NCI-H2029 treated with DMSO at 0.1 percent for 48 hours (cell line): ENCODE measurements at regions not wholly inside any gene's neighbourhood (a gene's known extent, or its start where the extent isn't known, plus 50 kb on each side); places are given as distances from the start of the nearest gene placed in this dataset.

Experiments used
- DNase-seq: peaks from one replicate; lab custom pipeline; 2025; lab: John Stamatoyannopoulos, UW

DNA sequence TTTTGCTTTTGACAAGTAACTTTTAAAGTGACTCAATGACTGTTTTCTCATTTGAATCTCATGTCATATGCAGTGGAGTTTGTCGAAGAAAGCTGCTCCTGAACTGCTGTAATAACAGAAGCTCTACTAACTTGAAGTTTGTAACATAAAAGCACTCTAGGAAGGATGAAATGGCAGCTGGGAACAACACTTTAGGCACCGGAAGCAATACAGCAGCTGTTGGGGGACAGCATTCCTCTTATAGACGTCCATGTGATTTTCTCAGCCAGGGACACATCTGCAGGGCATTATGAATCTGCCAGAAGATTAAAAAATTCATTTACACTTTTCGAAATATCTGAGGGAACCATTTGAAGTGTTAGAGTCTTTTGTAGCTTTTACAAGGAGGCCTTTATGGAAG is 1035.8 kb downstream of the ADGRL3 start:
- no peak for DNase-seq

DNA sequence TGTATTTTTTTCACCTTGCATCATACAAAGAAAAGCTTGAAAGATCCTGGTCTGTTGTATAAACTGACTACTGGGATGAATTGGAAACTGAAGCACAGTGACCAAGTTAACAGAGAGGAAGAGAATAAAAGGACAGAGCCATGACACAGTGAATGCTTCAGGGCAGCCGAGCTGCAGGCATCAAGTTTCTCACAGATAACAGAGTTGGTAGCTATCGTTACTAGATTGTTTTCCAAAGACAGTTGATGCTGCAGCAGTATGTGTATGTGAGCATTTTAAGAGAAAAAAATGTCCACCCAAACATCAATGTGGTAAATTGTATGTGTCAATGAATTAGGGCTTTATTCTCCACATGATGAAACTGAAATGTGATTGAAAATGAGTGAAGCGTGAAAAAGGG is 1032.7 kb downstream of the ADGRL3 start:
- DNase-seq = no peak

DNA sequence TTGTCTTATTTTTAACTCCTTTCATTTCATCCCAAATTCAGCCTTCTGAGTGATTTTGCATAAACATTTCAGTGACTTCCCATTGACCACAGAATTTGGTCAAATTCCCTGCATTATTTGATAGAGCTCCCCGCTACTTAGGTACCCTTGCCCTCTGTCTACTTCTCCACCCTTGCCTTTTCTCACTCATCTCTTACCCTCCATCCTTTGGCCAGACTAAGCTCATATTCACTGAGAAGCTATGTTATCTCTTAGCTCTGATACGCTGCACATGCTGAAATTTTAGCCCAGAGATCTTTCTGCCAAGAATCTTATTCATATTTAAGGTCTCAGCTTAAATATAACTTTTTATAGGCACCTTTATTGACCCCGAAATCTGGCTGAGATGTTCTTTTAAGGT is 1031.9 kb downstream of the ADGRL3 start:
- DNase-seq = no peak

- DNase-seq = no peak
These were observed 1026.0 kb downstream of the ADGRL3 start for GRCh38 chr4:62226082-62226481.

DNA sequence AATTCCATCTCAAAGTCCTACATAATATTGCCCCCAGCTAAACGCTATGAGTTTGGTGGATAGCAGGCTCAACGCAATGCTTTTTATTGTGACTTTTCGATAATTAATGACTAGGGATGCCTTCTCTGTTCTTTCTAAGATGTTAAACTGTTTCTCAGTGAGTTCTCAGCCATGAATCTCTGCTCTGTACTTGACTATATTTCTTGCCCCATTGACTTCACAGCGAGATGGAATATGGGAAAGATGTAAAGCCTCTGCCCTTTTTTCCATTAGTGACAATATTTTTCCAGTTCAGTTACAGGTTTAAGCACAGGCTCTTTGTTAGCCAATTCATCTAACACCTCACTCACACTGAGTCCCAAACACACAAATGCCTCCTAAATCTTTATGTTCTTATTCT is 1022.0 kb downstream of the ADGRL3 start:
- no peak for DNase-seq

- DNase-seq = no peak
These were observed 1010.4 kb downstream of the ADGRL3 start for GRCh38 chr4:62210486-62210885.

- no peak for DNase-seq
These were observed 1009.8 kb downstream of the ADGRL3 start for GRCh38 chr4:62209757-62210485.

DNA sequence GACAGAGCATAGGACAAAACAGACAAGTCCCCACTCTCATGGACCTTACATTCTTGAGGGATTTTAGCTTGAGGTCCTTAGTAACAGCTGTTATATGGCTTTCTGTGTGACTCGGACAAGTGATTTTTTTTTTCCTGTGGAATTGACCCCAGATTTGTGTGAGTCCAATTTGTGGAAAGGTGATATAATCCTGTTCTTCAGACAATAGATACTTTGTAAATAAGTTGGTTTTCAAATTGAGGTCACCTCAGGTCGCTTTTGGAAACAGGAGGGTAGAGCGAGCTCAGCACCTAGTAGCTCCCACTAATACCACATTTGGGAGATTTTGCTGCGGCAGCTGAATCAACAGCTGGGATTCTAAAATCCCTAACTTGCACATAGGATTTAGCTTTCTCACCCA is 1008.8 kb downstream of the ADGRL3 start:
- DNase-seq = no peak

DNA sequence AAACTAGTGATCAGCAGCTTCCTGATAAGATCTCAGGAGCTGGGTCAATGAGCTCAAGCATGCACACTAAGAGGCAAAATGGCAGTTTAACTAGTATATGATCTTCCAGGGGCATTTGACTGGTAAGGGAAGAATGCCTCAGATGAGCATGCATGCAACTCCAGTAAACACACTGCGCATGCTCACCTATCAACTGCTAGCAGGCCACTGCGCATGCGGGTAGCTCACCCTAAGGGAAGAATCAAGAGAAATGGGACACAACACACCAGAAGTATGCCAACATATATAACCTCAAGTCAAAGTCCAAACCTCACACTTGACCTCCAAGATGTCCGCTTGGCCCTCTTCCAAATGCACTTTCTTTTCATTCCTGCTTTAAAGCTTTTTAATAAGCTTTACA is 1004.0 kb downstream of the ADGRL3 start:
- no peak for DNase-seq

GRCh38 chr4:62199291-62199810 is 999.2 kb downstream of the ADGRL3 start:
- DNase-seq = no peak

DNA sequence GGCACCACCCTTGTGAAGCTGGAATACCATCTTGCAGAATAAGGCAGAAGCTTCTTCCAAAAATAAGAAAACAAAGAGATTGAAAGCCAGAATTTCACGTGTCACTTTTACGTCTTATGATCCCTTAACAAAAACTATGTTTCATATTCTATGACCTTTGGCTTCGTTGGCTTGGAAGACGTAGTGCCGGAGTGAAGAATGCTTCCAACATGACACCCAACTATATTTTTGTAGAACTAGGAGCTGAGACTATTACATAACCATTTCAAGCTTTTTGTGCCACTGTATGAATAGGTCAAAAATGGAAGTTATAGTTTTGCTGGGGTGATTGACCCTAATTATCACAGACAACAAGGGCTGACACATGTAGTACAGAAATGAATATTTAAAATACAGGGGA is 996.2 kb downstream of the ADGRL3 start:
- no peak for DNase-seq

GRCh38 chr4:62194342-62194741 is 994.2 kb downstream of the ADGRL3 start:
- no peak for DNase-seq

GRCh38 chr4:62193761-62194160 is 993.6 kb downstream of the ADGRL3 start:
- no peak for DNase-seq

DNA sequence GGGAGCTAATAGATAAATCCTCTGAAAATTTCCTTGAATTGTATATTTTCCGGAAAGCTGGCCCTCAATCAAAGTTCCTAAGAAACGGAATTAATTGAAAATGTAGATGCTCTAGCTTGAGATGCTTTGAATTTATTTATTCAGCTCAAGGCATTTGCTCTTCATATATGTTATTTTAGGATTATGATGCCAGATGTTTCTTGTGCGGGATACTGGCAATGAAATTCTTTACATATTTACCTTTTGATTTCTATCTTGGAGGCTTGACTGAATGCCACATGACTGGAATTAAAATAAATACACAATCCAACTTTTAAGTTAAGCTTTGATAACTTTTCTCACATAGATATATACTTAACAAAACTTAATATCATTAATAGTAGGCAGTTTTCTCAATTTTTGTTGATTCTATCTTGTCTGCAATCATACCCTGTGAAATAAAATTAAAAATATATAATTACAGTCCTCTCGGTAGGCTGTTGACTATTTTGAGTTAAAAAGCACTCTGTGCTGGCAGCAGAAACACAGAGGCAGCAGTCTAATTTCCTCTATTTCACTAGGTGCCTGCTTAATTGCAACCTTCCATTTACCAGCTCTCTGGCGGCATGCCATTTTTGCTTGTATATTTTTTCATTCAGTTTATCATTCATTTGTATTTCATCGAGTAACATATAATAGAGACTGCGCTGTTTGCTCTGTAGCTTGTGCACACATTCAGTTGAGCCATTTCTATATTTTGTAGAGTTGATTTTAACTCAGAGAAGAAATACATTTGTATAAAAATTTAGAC is 991.5 kb downstream of the ADGRL3 start:
- DNase-seq = no peak

DNA sequence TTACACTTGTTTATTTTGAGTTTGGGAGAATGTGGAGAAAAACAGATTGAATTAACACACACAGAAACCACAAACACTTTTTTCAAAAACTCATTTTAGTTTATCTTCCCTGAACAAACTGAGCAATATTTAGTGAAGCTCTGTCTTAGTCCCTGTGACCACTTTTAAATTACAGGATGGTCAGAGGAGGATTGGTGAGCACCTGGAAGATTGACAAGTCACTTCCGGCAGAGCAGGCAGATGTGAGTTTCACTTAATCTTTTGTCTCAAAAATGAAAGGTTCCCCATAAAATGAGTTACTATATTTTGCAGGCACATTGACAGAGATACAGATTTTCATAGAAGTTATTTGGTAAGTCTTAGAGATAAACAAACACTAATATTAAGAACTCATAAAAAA is 970.1 kb downstream of the ADGRL3 start:
- DNase-seq = no peak

GRCh38 chr4:62168681-62169080 is 968.6 kb downstream of the ADGRL3 start:
- no peak for DNase-seq

DNA sequence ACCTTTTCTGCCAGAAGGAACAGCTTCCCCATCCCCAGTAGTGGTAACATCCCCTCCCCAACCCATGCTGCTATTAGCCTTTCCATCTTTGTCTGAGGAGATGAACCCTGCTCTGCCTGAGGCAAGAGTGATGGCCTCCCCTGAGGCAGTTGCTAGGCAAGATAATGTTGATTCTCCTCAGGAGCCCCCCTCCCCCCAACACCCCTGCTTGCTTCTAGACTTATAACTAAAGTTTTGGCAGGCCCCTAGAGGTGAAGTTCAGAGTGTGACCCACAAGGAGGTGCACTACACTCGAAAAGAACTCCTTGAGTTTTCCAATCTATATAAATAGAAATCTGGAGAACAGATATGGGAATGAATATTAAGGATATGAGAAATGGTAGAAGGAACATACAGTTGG is 962.5 kb downstream of the ADGRL3 start:
- DNase-seq = no peak

- DNase-seq = no peak
These were observed 961.3 kb downstream of the ADGRL3 start for GRCh38 chr4:62161446-62161845.

- DNase-seq = no peak
These were observed 959.8 kb downstream of the ADGRL3 start for GRCh38 chr4:62159876-62160275.

- DNase-seq = no peak
These were observed 959.2 kb downstream of the ADGRL3 start for GRCh38 chr4:62159306-62159705.

GRCh38 chr4:62156205-62156604 is 956.1 kb downstream of the ADGRL3 start:
- no peak for DNase-seq

- no peak for DNase-seq
These were observed 945.1 kb downstream of the ADGRL3 start for GRCh38 chr4:62145276-62145675.

DNA sequence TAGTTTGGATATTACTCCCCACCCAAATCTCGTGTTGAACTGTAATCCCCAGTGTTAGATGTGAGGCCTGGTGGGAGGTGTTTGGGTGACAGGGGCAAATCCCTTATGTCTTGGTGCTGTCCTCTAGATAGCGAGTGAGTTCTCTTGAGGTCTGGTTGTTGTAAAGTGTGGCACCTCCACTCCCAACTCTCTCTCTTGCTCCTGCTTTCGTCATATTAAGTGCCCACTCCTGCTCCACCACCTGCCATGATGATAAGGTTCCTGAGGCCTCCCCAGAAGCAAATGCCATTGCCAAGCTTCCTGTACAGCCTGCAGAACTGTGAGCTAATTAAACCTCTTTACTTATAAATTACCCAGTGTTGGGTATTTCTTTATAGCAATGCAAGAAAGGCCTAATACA is 944.3 kb downstream of the ADGRL3 start:
- no peak for DNase-seq
